ENCODE measurements at regions not wholly inside any gene's neighbourhood (a gene's known extent, or its start where the extent isn't known, plus 50 kb on each side); places are given as distances from the start of the nearest gene placed in this dataset.
"Not testable (repeated sequence)": the region's sequence is repeated elsewhere in the genome, so short reads cannot be mapped to it uniquely, and the experiment has no call there.

- no peak for DNase-seq
Observed at GRCh38 chr6:65999288-65999791, 292.3 kb upstream of the EYS start.

- DNase-seq = no peak
Observed at GRCh38 chr6:65998544-65998943, 291.5 kb upstream of the EYS start.

GRCh38 chr6:65997539-65997938 is 290.5 kb upstream of the EYS start:
- DNase-seq = no peak

- DNase-seq = no peak
Observed at GRCh38 chr6:65996096-65996495, 289.1 kb upstream of the EYS start.

GRCh38 chr6:65989676-65990075 is 282.6 kb upstream of the EYS start:
- DNase-seq = no peak

- no peak for DNase-seq
Observed at GRCh38 chr6:65988006-65988405, 281.0 kb upstream of the EYS start.

- no peak for DNase-seq
Observed at GRCh38 chr6:65984089-65984488, 277.1 kb upstream of the EYS start.

- DNase-seq = no peak
Observed at GRCh38 chr6:65979120-65979519, 272.1 kb upstream of the EYS start.

- DNase-seq = not testable (repeated sequence)
Observed at GRCh38 chr6:65971252-65971651, 264.2 kb upstream of the EYS start.

GRCh38 chr6:65964261-65964660 is 257.2 kb upstream of the EYS start:
- DNase-seq = no peak

- DNase-seq = no peak
Observed at GRCh38 chr6:65955034-65955433, 248.0 kb upstream of the EYS start.

GRCh38 chr6:65948062-65948461 is 241.0 kb upstream of the EYS start:
- DNase-seq = no peak

- no peak for DNase-seq
Observed at GRCh38 chr6:65943548-65943947, 236.5 kb upstream of the EYS start.

GRCh38 chr6:65943051-65943450 is 236.0 kb upstream of the EYS start:
- DNase-seq = no peak

- DNase-seq = no peak
Observed at GRCh38 chr6:65938000-65938399, 231.0 kb upstream of the EYS start.

- DNase-seq = no peak
Observed at GRCh38 chr6:65935412-65935811, 228.4 kb upstream of the EYS start.

GRCh38 chr6:65933390-65933789 is 226.4 kb upstream of the EYS start:
- no peak for DNase-seq

GRCh38 chr6:65927141-65927540 is 220.1 kb upstream of the EYS start:
- DNase-seq = no peak

GRCh38 chr6:65924411-65924810 is 217.4 kb upstream of the EYS start:
- no peak for DNase-seq

GRCh38 chr6:65922049-65922448 is 215.0 kb upstream of the EYS start:
- no peak for DNase-seq

GRCh38 chr6:65908065-65908464 is 201.0 kb upstream of the EYS start:
- DNase-seq = no peak

GRCh38 chr6:65903992-65904391 is 197.0 kb upstream of the EYS start:
- no peak for DNase-seq

- no peak for DNase-seq
Observed at GRCh38 chr6:65900928-65901327, 193.9 kb upstream of the EYS start.

GRCh38 chr6:65896140-65896539 is 189.1 kb upstream of the EYS start:
- DNase-seq = no peak

- no peak for DNase-seq
Observed at GRCh38 chr6:65876668-65877067, 169.6 kb upstream of the EYS start.

GRCh38 chr6:65852369-65852852 is 145.4 kb upstream of the EYS start:
- no peak for DNase-seq
